NOMO-1 (cell line): ENCODE measurements at regions not wholly inside any gene's neighbourhood (a gene's known extent, or its start where the extent isn't known, plus 50 kb on each side); places are given as distances from the start of the nearest gene placed in this dataset.
"Not testable (repeated sequence)": the region's sequence is repeated elsewhere in the genome, so short reads cannot be mapped to it uniquely, and the experiment has no call there.

Experiments
- DNase-seq, 2 experiments: peaks; one replicate each; lab custom pipeline; 2025; ENCODE audit not compliant: unreplicated experiment in 2 of 2; lab: John Stamatoyannopoulos, UW

GRCh38 chr13:73657821-73658540, 476.2 kb downstream of the KLF12 start:
- DNase-seq = no peak

- no peak for DNase-seq
These were observed 477.3 kb downstream of the KLF12 start for GRCh38 chr13:73656863-73657262.

DNA sequence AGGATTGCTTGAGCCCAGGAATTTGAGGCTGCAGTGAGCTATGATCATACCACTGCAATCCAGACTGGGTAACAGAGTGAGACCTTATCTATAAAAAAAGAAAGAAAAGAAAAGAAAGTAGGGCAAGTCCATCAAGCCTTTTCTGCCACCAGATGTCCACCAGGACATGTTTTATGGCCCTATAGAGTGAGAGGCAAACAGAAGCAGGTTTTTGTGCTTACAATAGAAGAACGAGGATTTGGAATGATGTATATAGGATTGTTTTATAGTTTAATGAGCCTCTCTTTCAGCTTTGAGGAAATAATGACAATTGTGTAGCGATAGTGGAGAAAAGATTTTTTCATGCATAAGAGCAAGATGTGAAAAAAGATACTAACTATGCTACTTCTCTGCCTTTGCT, 480.5 kb downstream of the KLF12 start:
- no peak for DNase-seq

- DNase-seq = no peak
These were observed 486.8 kb downstream of the KLF12 start for GRCh38 chr13:73647417-73647816.

DNA sequence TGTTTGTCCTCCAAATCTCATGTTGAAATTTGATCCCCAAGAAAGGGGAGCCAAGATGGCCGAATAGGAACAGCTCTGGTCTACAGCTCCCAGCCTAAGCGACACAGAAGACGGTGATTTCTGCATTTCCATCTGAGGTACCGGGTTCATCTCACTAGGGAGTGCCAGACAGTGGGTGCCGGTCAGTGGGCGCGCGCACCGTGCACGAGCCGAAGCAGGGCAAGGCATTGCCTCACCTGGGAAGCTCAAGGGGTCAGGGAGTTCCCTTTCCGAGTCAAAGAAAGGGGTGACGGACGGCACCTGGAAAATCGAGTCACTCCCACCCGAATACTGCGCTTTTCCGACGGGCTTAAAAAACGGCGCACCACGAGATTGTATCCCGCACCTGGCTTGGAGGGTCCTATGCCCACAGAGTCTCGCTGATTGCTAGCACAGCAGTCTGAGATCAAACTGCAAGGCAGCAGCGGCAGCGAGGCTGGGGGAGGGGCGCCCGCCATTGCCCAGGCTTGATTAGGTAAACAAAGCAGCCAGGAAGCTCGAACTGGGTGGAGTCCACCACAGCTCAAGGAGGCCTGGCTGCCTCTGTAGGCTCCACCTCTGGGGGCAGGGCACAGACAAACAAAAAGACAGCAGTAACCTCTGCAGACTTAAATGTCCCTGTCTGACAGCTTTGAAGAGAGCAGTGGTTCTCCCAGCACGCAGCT, 493.6 kb downstream of the KLF12 start:
- not testable (repeated sequence) for DNase-seq

DNA sequence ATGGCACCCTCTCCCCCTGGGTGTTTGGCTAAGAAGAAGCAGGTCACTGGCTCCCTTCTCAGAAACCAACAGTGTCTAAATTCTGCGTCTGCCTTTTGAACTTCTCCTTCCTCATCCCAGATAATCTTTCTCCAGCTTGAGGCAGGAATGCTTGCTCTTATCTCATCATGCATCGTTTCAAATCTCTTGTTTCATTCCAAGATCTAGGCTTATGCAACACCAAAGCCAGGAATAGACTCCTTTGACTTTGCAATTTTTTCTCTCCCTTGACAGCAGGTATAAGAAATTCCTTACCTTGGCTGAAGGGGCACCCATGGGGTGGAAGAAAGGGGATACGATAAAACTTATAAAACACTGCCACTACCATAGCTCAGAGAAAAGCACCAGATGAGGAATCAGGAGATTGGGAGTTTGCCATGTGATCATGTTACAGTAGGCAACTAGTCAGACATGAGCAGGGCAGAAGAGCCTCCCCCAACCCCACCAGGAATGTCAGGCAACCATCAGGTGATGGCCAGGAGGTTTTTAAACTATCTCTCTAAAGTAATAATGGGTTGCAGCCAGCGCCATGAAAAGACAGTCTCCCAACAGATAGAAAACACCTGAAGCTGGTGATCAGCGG, 498.9 kb downstream of the KLF12 start:
- DNase-seq = no peak

GRCh38 chr13:73633817-73634460, 500.3 kb downstream of the KLF12 start:
- DNase-seq = no peak

DNA sequence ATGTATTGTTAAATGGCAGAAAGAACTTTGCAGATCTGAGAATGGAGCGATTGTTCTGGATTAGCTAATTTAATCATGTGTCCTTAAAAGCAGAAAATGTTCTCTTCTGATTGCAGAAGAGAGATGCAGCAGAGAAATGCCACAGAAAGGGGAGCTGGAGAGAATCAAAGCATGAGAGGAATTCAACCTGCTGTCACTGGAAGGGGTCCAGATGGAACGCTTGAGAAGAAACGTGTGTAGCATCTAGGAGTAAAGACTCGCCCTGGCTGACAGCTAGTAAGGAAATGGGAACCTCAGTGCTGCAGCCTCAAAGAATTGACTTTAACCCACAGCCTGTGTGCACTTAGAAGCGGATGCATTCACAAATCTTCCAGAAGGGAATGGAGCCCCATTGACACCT, 502.8 kb downstream of the KLF12 start:
- no peak for DNase-seq

- DNase-seq = no peak
These were observed 508.5 kb downstream of the KLF12 start for GRCh38 chr13:73625562-73626339.

- DNase-seq = no peak
These were observed 510.9 kb downstream of the KLF12 start for GRCh38 chr13:73623281-73623680.

GRCh38 chr13:73622381-73622780, 511.8 kb downstream of the KLF12 start:
- DNase-seq = no peak

GRCh38 chr13:73618275-73618865, 515.8 kb downstream of the KLF12 start:
- no peak for DNase-seq

DNA sequence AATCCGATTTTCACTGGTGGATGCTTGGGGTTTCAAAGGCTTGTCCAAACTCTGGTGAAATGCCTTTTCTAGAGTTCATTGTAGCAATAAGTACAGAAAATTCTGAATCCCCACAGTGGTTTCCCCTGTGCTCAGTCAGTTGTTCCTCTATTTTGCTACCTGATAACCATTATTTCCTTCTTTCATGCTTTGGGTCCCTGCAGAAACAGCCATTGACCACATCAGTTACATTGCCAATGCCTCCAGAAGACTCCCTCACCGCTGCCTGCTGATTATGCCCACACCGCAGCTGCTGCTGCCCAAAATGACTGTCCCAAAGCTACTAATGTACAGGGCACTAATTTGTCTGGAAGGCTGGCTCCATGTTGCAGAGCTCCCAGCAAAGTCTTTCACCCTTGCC, 517.3 kb downstream of the KLF12 start:
- DNase-seq = no peak

DNA sequence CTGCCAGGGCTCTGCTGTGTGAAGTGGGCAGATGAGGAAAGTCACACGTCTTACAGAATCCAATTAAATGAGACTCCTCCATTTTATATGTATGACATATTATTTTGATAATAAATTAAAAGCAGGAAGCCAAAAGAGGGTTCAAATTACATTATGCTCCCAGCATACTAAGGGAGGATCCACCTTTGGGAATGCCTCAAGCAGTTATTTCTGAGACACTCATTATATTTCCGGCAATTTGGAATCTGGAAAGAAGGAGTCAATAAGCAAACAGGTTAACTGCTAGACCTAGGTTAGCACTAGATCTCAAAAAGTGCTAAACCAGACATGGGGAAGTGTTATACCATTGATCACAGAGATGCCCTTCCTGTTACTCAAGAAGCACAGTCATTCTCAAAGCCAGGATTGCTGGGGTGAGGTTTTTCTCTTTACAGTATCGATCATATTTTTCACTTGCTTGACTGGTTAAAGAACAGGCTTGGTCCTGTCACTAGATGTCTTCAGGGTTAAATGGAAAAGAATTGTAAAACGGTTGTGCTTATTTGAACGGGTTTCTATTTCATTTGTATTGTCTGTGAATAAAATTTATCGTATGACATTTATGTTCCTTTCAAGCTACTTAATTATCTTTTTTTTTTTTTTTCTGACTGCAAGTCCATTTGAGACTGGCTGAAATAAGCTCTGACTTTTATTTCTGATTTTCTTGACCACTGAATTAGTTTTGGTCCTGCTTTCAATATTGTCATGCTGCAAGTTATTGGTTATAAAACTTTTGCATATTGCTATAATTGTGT, 523.2 kb downstream of the KLF12 start:
- no peak for DNase-seq

DNA sequence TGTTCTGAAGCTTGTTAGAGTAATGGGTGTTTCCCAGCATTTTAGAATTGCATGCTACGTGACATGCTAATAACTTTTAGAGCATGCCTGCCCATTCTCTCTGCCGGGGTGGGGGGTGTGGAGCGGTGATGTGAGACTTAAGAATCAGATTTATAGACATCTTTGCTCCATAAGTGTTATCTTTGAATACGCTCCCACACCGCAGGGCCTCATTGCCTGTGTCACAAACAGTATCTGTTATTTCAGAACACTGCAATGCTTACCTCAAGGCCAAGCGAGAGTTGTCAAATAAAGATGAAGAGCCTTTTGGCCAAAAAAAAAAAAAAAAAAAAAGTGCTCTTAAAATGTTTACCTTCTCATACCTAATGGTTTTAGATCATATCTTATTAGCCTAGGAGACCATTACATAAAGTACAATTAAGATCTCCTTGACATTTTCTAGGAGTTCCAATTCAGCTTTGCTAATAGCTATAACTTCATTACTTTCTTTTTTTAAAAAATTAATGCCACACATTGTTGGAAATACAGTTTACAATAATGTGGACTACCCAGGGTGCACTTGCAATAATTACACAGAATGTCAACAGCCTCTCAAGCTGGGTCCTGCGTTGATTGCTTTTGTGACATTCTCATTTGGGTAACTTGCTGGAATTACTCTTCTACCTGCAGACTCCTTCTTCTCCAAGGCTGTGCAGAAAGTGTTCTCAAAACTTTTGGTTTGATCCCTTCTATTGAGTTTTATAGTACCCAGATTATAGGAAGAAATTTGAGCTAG, 525.3 kb downstream of the KLF12 start:
- DNase-seq = no peak

- no peak for DNase-seq
These were observed 526.1 kb downstream of the KLF12 start for GRCh38 chr13:73608157-73608516.

- no peak for DNase-seq
These were observed 526.6 kb downstream of the KLF12 start for GRCh38 chr13:73607489-73608156.

GRCh38 chr13:73603646-73604045, 530.6 kb downstream of the KLF12 start:
- DNase-seq = no peak
